Tibial nerve (tissue), 3 donors: ENCODE measurements at regions not wholly inside any gene's neighbourhood (a gene's known extent, or its start where the extent isn't known, plus 50 kb on each side); places are given as distances from the start of the nearest gene placed in this dataset.

Source experiments
- POLR2A ChIP-seq, 2 donors: fragments of 450-650 bp; IDR thresholded peaks; one replicate each; pipeline ENCODE4 v1.6.1; 2017; ENCODE audit warnings: antibody characterized with exemption in 2 of 2, mild to moderate bottlenecking in 2 of 2, moderate library complexity in 2 of 2
- TF ChIP-seq, protein P1 (sequence below), 5 experiments: fragments of 200-600 bp in 3 of 5; fragments of 450-650 bp in 2 of 5; sonication (generic) in 3 of 5; IDR thresholded peaks; one replicate each; pipeline ENCODE4 v1.5.1; 2016 to 2019; ENCODE audit warnings: antibody characterized with exemption in 5 of 5, mild to moderate bottlenecking in 3 of 5, moderate library complexity in 2 of 5

DNA sequence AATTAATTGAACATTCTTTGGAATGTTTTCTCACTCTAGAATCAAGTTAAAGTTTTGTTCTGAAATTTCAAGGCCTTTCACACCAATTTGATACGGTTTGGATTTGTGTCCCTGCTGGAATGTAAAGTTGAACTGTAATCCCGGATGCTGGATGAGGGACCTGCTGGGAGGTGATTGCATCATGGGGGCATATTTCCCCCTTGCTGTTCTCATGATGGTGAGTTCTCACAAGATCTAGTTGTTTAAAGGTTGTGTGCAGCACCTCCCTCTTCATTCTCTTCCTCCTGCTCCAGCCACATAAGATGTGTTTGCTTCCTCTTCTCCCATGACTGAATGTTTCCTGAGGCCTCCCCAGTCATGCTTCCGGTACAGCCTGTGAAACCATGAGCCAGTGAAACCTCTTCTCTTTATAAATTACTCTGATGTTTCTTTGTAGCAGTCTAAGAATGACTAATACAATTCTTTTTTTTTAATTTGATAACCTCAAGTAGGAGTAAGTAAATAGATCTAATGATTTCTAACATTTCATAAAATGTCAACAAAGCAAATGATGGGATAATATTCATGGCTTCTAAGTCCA is 144.2 kb upstream of the CDH7 start:
- TF ChIP-seq, protein P1, sequence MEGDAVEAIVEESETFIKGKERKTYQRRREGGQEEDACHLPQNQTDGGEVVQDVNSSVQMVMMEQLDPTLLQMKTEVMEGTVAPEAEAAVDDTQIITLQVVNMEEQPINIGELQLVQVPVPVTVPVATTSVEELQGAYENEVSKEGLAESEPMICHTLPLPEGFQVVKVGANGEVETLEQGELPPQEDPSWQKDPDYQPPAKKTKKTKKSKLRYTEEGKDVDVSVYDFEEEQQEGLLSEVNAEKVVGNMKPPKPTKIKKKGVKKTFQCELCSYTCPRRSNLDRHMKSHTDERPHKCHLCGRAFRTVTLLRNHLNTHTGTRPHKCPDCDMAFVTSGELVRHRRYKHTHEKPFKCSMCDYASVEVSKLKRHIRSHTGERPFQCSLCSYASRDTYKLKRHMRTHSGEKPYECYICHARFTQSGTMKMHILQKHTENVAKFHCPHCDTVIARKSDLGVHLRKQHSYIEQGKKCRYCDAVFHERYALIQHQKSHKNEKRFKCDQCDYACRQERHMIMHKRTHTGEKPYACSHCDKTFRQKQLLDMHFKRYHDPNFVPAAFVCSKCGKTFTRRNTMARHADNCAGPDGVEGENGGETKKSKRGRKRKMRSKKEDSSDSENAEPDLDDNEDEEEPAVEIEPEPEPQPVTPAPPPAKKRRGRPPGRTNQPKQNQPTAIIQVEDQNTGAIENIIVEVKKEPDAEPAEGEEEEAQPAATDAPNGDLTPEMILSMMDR (IDR thresholded peaks at IDR 0.05), result no peak
- no peak for TF ChIP-seq POLR2A (IDR thresholded peaks at IDR 0.05)
